ENCODE measurements at regions not wholly inside any gene's neighbourhood (a gene's known extent, or its start where the extent isn't known, plus 50 kb on each side); places are given as distances from the start of the nearest gene placed in this dataset.

- no peak for DNase-seq
Observed at GRCh38 chr16:59259074-59259949, 525.2 kb upstream of the GOT2 start.

- DNase-seq: no peak
Observed at GRCh38 chr16:59252317-59252716, 518.2 kb upstream of the GOT2 start.

GRCh38 chr16:59249011-59249410 is 514.9 kb upstream of the GOT2 start:
- DNase-seq: no peak

- DNase-seq: no peak
Observed at GRCh38 chr16:59242556-59242955, 508.4 kb upstream of the GOT2 start.

GRCh38 chr16:59238246-59238645 is 504.1 kb upstream of the GOT2 start:
- no peak for DNase-seq

GRCh38 chr16:59236804-59237458 is 502.8 kb upstream of the GOT2 start:
- no peak for DNase-seq

GRCh38 chr16:59224401-59224800 is 490.3 kb upstream of the GOT2 start:
- DNase-seq: no peak

GRCh38 chr16:59220011-59220410 is 485.9 kb upstream of the GOT2 start:
- no peak for DNase-seq

GRCh38 chr16:59216291-59216690 is 482.2 kb upstream of the GOT2 start:
- DNase-seq: no peak

GRCh38 chr16:59214455-59214854 is 480.3 kb upstream of the GOT2 start:
- DNase-seq: no peak

- DNase-seq: no peak
Observed at GRCh38 chr16:59213952-59214351, 479.8 kb upstream of the GOT2 start.

- DNase-seq: no peak
Observed at GRCh38 chr16:59212492-59213024, 478.4 kb upstream of the GOT2 start.

GRCh38 chr16:59210955-59211541 is 476.9 kb upstream of the GOT2 start:
- no peak for DNase-seq

- DNase-seq: no peak
Observed at GRCh38 chr16:59205403-59205802, 471.3 kb upstream of the GOT2 start.

GRCh38 chr16:59204589-59204988 is 470.5 kb upstream of the GOT2 start:
- DNase-seq: no peak

GRCh38 chr16:59202233-59202862 is 468.2 kb upstream of the GOT2 start:
- no peak for DNase-seq

GRCh38 chr16:59201821-59202220 is 467.7 kb upstream of the GOT2 start:
- no peak for DNase-seq

- DNase-seq: no peak
Observed at GRCh38 chr16:59201160-59201559, 467.0 kb upstream of the GOT2 start.

GRCh38 chr16:59198487-59198886 is 464.4 kb upstream of the GOT2 start:
- no peak for DNase-seq

- DNase-seq: no peak
Observed at GRCh38 chr16:59195242-59195641, 461.1 kb upstream of the GOT2 start.

- no peak for DNase-seq
Observed at GRCh38 chr16:59193637-59194036, 459.5 kb upstream of the GOT2 start.

- DNase-seq: no peak
Observed at GRCh38 chr16:59192551-59193199, 458.6 kb upstream of the GOT2 start.

- DNase-seq: no peak
Observed at GRCh38 chr16:59190731-59191130, 456.6 kb upstream of the GOT2 start.

All from activated naive CD4-positive, alpha-beta T cell treated with anti-CD3 and anti-CD28 coated beads, Interleukin-2, amount 50 U/mL, for 16 hours (primary cell).